HG03354 (cell line): ENCODE measurements at regions not wholly inside any gene's neighbourhood (a gene's known extent, or its start where the extent isn't known, plus 50 kb on each side); places are given as distances from the start of the nearest gene placed in this dataset.
"Not testable (repeated sequence)": the region's sequence is repeated elsewhere in the genome, so short reads cannot be mapped to it uniquely, and the experiment has no call there.

Experiments
- ATAC-seq: cut with Tn5 transposase; IDR thresholded peaks from one replicate; pipeline ENCODE4 v1.9.1; 2021; ENCODE audit warnings: mild to moderate bottlenecking; ENCODE audit not compliant: unreplicated experiment, poor library complexity, severe bottlenecking

GRCh38 chr15:50857763-50858162 lies 50.7 kb upstream of the AP4E1 start:
- no peak for ATAC-seq

- ATAC-seq, result peak; percentile 96
Measured at GRCh38 chr15:50854601-50855490, 53.6 kb upstream of the AP4E1 start.

GRCh38 chr15:50850003-50850402 lies 58.5 kb upstream of the AP4E1 start:
- no peak for ATAC-seq

DNA sequence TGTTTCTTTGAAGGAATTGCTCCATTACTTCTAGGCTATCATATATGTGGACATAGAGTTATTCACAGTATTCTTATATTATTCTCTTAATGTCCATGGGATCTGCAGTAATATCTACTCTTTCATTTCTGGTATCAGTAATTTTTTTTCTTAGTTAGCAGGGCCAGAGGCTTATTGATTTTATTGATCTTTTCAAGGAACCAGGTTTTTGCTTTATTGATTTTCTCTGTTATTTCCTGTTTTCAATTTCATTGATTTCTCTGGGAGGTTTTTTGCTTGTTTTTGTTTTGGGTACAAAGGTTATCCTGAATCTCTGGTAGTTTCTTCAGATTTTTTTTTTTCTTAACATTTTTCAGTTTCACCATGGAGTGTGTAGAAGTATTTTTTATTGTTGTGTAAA lies 60.1 kb upstream of the AP4E1 start:
- ATAC-seq, result no peak

GRCh38 chr15:50845181-50845580 lies 63.3 kb upstream of the AP4E1 start:
- not testable (repeated sequence) for ATAC-seq

GRCh38 chr15:50840520-50840919 lies 68.0 kb upstream of the AP4E1 start:
- ATAC-seq, result no peak

DNA sequence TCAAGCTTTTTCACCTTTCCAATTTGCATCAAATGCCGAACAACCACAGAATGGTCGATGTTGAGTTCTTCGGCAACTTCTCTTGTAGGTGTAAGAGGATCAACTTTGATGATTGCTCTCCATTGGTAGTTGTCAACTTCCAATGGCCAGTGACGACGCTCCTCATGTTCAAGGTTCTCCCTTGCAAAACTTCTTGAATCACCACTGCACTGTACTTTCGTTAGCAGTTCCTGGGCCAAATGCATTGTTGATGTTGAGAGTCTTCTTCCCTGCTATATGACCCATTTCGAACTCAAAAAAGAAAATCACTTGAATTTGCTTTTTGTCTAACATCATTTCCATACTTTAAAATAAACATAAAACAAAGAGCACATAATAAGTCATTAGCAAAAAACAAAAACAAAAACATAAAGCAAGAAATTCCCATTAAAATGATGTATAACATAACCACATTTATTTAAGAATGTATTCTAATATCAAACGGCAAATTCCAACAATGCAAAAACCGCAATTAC lies 71.2 kb upstream of the AP4E1 start:
- ATAC-seq, result no peak

GRCh38 chr15:50830477-50831354 lies 65.2 kb upstream of the SPPL2A start:
- ATAC-seq, result no peak

DNA sequence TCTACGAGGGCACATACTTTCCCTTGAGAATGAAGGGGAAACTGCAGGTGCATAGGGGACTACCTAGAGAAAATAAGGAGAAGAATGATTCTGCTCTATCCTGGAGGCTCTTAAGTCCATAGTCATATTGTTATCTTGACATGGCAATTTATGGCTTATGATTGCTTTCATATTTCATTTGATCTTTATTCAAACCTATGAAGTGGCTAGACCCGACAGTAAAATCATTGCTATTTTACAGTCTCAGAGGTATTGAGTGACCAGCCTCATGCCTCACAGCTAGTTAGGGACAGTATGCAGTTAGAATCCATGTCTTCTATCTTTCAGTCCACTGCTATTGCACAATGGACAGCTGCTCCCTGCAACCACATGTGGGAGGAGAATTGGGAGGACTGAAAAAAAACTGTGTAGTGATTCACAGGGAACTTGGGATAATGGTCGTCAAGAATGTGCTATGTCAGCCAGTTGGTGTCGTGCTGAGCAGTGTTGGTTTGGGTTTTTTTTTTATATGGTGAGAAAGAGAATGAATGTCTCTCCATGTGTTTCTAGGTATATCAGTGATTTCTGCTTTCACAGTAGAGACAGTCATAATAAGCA lies 63.2 kb upstream of the SPPL2A start:
- no peak for ATAC-seq

DNA sequence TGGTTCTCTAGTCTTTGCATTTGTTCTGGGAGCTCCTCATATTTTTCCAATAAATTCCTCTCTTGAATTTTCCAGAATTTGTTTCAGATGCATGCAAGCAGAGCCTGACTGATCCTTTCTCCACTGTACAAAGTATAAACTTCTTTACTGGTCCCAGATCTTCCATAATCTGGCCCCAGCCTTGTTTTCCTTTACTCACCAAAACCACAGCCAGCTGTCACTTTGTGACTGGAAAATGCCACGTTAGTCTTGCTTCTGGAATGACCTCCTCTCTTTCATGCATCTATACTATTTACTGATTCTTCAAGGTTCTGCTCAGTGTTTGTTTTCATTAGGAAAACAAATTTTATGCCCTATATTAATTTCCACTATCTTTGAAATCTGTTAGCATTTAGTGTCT lies 60.4 kb upstream of the SPPL2A start:
- no peak for ATAC-seq

GRCh38 chr15:50824514-50824913 lies 59.0 kb upstream of the SPPL2A start:
- no peak for ATAC-seq

- ATAC-seq, result no peak
Measured at GRCh38 chr15:50823281-50823680, 57.8 kb upstream of the SPPL2A start.

- ATAC-seq, result no peak
Measured at GRCh38 chr15:50821476-50821875, 56.0 kb upstream of the SPPL2A start.

GRCh38 chr15:50820808-50821382 lies 55.4 kb upstream of the SPPL2A start:
- no peak for ATAC-seq

DNA sequence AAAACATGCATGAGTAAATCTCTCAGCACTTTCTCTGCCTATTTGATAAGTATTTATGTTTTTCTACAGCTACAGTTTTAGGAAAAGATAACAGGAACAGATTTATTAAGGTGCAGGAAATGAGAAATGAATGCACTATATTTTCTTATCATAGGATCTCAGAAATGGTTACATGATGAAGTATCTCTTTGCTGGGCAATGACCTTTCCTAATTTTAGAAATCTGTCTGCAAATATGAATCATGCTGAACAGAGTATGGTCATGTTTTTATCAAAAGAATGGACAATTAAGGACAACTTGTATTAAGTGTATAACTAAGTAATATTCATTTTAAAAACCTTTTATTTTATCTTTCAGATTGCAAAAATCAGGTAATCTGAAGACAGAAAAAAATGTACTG lies 53.8 kb upstream of the SPPL2A start:
- ATAC-seq, result no peak

GRCh38 chr15:50815958-50816590 lies 50.6 kb upstream of the SPPL2A start:
- no peak for ATAC-seq
